ENCODE measurements at regions not wholly inside any gene's neighbourhood (a gene's known extent, or its start where the extent isn't known, plus 50 kb on each side); places are given as distances from the start of the nearest gene placed in this dataset.

- Mint-ChIP-seq H3K4me1 (no peaks in the 10 kb centered on the region), H3K27ac (no peak overlapping the region), H3K4me3 (no peak overlapping the region), H3K36me3 (ENCODE audit: low read depth) (no peaks in the 10 kb centered on the region), H3K9me3 (no peaks in the 10 kb centered on the region), H3K27me3 (no peaks in the 10 kb centered on the region)
- no peak for DNase-seq
- intact Hi-C loops (cut with micrococcal nuclease): no loop called here
These were observed 116.5 kb upstream of the ROPN1 start for GRCh38 chr3:124108446-124108845.

- DNase-seq: no peak
- no peak overlapping the region for H3K4me3 Mint-ChIP-seq
- no peaks in the 10 kb centered on the region for H3K9me3 Mint-ChIP-seq
- H3K36me3 Mint-ChIP-seq (ENCODE audit: low read depth): no peaks in the 10 kb centered on the region
- H3K27me3 Mint-ChIP-seq: peaks cover 2% of the 10 kb centered on the region
- intact Hi-C loops (cut with micrococcal nuclease): no loop called here
- no peaks in the 10 kb centered on the region for H3K4me1 Mint-ChIP-seq
- no peak overlapping the region for H3K27ac Mint-ChIP-seq
These were observed 121.6 kb upstream of the ROPN1 start for GRCh38 chr3:124113485-124113884.

- Mint-ChIP-seq H3K4me3 (no peak overlapping the region), H3K36me3 (ENCODE audit: low read depth) (no peaks in the 10 kb centered on the region), H3K27ac (no peak overlapping the region), H3K27me3 (peaks cover 2% of the 10 kb centered on the region), H3K9me3 (no peaks in the 10 kb centered on the region), H3K4me1 (no peaks in the 10 kb centered on the region)
- no peak for DNase-seq
- intact Hi-C loops (cut with micrococcal nuclease): no loop called here
These were observed 123.4 kb upstream of the ROPN1 start for GRCh38 chr3:124115279-124115678.

DNA sequence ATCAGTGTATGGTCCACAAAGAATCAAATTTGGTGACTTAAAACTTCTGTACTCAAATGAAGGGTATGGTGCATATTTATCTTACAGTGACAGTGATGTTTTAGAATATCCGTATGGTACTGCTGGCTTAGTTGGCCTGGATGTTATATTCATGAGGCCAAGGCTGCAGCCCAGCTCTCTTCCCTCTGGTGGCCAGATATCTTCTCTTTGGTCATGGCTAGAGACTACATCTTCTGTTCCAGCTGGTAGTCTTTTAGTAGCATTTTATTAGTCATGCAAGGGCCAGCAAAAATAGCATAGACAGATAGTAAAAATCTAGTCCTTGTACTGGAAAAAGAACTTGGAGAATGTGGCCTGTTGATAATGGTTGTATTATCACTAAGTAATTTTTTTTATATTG, 124.0 kb upstream of the ROPN1 start:
- DNase-seq: no peak
- H3K27ac Mint-ChIP-seq: no peak overlapping the region
- intact Hi-C loops (cut with micrococcal nuclease): no loop called here
- peaks cover 2% of the 10 kb centered on the region for H3K27me3 Mint-ChIP-seq
- H3K4me3 Mint-ChIP-seq: no peak overlapping the region
- H3K36me3 Mint-ChIP-seq (ENCODE audit: low read depth): no peaks in the 10 kb centered on the region
- H3K9me3 Mint-ChIP-seq: no peaks in the 10 kb centered on the region
- no peaks in the 10 kb centered on the region for H3K4me1 Mint-ChIP-seq

DNA sequence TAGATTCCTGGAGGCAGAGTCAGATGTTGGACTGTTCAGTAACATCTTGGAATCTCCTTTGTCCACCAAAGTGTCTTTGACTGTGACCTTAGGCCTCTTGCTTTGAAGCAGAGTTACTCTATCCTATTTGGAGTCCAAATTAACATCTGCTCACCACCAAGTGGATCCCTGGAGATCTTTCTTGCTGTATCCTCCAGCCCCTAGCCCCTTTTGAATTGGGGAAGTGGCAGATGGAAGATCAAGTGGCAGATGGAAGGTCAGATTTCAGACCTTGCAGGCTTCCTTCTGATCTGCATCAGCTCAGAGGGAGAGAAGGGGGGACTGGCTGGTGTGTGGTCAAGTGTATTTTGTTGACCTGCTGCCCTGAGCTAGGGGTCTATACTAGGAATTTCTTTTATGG, 125.0 kb upstream of the ROPN1 start:
- no peaks in the 10 kb centered on the region for H3K36me3 Mint-ChIP-seq (ENCODE audit: low read depth)
- no peak overlapping the region for H3K27ac Mint-ChIP-seq
- DNase-seq: no peak
- H3K4me3 Mint-ChIP-seq: no peak overlapping the region
- H3K27me3 Mint-ChIP-seq: peaks cover 2% of the 10 kb centered on the region
- H3K4me1 Mint-ChIP-seq: no peaks in the 10 kb centered on the region
- intact Hi-C loops (cut with micrococcal nuclease): no loop called here
- no peaks in the 10 kb centered on the region for H3K9me3 Mint-ChIP-seq

DNA sequence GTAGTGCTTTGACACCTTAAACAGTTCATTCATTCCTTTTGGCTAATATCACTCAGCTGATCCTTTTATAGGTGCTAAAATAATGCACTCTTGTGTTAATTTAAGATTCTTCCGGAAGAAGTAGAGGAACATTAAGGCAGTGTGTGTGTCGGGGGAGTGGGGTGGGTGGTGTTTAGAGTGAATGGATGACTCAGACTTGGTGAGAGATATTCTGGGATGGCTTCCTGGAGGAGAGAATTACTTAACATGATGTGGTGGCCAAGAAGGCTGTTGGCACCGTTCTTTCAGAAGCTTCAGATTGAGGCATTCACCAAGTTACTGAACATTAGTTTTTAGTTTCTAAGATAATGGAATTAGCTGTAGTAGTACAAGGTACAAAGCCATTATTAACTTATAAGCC, 125.6 kb upstream of the ROPN1 start:
- Mint-ChIP-seq H3K36me3 (ENCODE audit: low read depth) (no peaks in the 10 kb centered on the region), H3K4me1 (no peaks in the 10 kb centered on the region), H3K4me3 (no peak overlapping the region), H3K27ac (no peak overlapping the region), H3K27me3 (peaks cover 2% of the 10 kb centered on the region), H3K9me3 (no peaks in the 10 kb centered on the region)
- no peak for DNase-seq
- intact Hi-C loops (cut with micrococcal nuclease): no loop called here

DNA sequence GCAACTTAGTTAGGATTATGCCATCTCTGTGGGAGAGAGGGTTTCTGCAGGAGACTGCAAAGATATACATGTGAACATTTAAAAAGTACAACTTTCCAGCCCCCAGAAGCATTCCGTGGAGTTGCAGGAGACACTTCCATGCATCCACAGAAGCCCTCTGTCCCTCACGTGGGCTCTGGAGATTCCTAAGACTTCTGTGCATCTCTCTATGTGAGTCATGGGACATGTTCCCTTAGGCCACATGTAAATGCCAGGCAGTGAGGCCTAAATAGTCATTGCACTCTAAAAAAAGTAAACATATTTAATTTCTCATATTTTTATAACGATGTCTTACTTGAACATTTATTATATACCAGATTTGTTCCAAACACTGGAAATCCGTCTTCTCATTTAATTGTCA, 126.5 kb upstream of the ROPN1 start:
- DNase-seq: no peak
- Mint-ChIP-seq H3K36me3 (ENCODE audit: low read depth) (no peaks in the 10 kb centered on the region), H3K4me1 (no peaks in the 10 kb centered on the region), H3K27me3 (peaks cover 2% of the 10 kb centered on the region), H3K27ac (no peak overlapping the region), H3K9me3 (no peaks in the 10 kb centered on the region), H3K4me3 (no peak overlapping the region)
- intact Hi-C loops (cut with micrococcal nuclease): no loop called here

DNA sequence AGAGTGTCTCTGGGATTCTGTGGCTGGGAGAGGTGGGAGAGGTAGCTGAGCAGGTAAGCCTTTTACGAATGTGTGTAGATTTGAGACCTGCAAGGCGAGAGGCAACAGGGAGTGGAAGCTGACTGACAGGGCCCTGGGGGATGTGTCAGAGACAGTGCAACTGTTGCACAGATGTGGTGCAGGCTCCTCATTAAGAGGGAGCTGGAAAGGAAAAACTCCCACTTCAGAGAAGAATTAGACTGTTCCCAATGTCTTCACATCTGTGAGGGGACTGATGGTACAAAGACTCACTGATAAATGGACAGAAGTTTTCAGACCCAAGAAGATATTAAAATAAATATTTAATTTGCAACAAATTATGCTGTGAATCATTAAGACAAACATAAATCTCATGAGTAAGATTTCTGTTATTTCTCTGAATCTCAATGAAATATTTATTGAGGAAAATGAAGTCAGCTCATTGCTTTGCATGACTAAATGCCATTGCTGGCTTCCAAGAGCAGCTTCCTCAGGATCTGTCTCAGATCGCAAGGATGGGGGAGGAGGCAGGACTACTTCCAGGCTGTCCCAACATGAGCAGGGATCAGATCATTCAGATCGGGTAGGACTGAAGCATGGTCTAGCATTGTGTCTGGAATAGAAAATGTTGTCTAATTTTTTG, 127.3 kb upstream of the ROPN1 start:
- intact Hi-C loops (cut with micrococcal nuclease): no loop called here
- Mint-ChIP-seq H3K27me3 (peaks cover 5% of the 10 kb centered on the region), H3K4me1 (no peaks in the 10 kb centered on the region), H3K27ac (no peak overlapping the region), H3K36me3 (ENCODE audit: low read depth) (no peaks in the 10 kb centered on the region), H3K9me3 (no peaks in the 10 kb centered on the region), H3K4me3 (no peak overlapping the region)
- no peak for DNase-seq

GRCh38 chr3:124121379-124122312, 129.7 kb upstream of the ROPN1 start:
- H3K27ac Mint-ChIP-seq: no peak overlapping the region
- DNase-seq: no peak
- intact Hi-C loops (cut with micrococcal nuclease): no loop called here
- H3K36me3 Mint-ChIP-seq (ENCODE audit: low read depth): no peaks in the 10 kb centered on the region
- H3K4me3 Mint-ChIP-seq: no peak overlapping the region
- no peaks in the 10 kb centered on the region for H3K4me1 Mint-ChIP-seq
- peaks cover 3% of the 10 kb centered on the region for H3K27me3 Mint-ChIP-seq
- H3K9me3 Mint-ChIP-seq: no peaks in the 10 kb centered on the region

GRCh38 chr3:124125315-124125714, 133.4 kb upstream of the ROPN1 start:
- intact Hi-C loops (cut with micrococcal nuclease): no loop called here
- H3K4me3 Mint-ChIP-seq: no peak overlapping the region

GRCh38 chr3:124126436-124127023, 134.6 kb upstream of the ROPN1 start:
- DNase-seq: no peak
- intact Hi-C loops (cut with micrococcal nuclease): no loop called here
- H3K4me1 Mint-ChIP-seq: no peaks in the 10 kb centered on the region
- peaks cover 10% of the 10 kb centered on the region for H3K27me3 Mint-ChIP-seq
- H3K4me3 Mint-ChIP-seq: no peak overlapping the region
- no peaks in the 10 kb centered on the region for H3K36me3 Mint-ChIP-seq (ENCODE audit: low read depth)
- H3K9me3 Mint-ChIP-seq: no peaks in the 10 kb centered on the region
- H3K27ac Mint-ChIP-seq: no peak overlapping the region

More at GRCh38 chr3:124125315-124125714, 133.4 kb upstream of the ROPN1 start:
- no peaks in the 10 kb centered on the region for H3K9me3 Mint-ChIP-seq
- no peak for DNase-seq
- H3K27ac Mint-ChIP-seq: no peak overlapping the region
- peaks cover 10% of the 10 kb centered on the region for H3K27me3 Mint-ChIP-seq
- H3K36me3 Mint-ChIP-seq (ENCODE audit: low read depth): no peaks in the 10 kb centered on the region
- H3K4me1 Mint-ChIP-seq: no peaks in the 10 kb centered on the region

- DNase-seq: no peak
- Mint-ChIP-seq H3K36me3 (ENCODE audit: low read depth) (no peaks in the 10 kb centered on the region), H3K27me3 (peaks cover 9% of the 10 kb centered on the region), H3K27ac (no peak overlapping the region), H3K9me3 (no peaks in the 10 kb centered on the region), H3K4me3 (no peak overlapping the region), H3K4me1 (no peaks in the 10 kb centered on the region)
- intact Hi-C loops (cut with micrococcal nuclease): no loop called here
These were observed 139.2 kb upstream of the ROPN1 start for GRCh38 chr3:124131158-124131557.

GRCh38 chr3:124131580-124131979, 139.7 kb upstream of the ROPN1 start:
- H3K9me3 Mint-ChIP-seq: no peaks in the 10 kb centered on the region
- intact Hi-C loops (cut with micrococcal nuclease): no loop called here
- no peaks in the 10 kb centered on the region for H3K36me3 Mint-ChIP-seq (ENCODE audit: low read depth)
- H3K4me1 Mint-ChIP-seq: no peaks in the 10 kb centered on the region
- H3K27me3 Mint-ChIP-seq: peaks cover 9% of the 10 kb centered on the region
- H3K4me3 Mint-ChIP-seq: no peak overlapping the region
- no peak for DNase-seq
- H3K27ac Mint-ChIP-seq: no peak overlapping the region

DNA sequence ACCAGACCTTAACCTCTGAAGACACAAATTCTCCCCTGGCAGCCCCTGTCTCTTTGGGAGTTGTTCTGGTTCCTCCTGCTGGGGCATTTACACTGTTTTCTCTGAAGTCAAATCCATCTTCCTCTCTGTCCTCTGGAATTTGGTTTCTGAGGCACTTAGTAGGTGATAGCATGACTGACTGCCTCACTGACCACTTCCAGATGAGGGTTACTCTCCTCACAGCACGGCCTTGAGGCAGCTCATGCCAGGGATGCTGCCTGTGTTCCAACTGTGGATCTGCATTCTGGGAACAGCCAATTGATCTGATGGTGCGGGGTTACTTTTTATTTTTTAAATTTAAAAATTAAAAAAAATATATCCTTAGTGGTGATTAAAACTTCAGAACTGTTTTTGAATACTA, 140.9 kb upstream of the ROPN1 start:
- intact Hi-C loops (cut with micrococcal nuclease): no loop called here
- no peaks in the 10 kb centered on the region for H3K4me1 Mint-ChIP-seq
- no peak for DNase-seq
- peaks cover 9% of the 10 kb centered on the region for H3K27me3 Mint-ChIP-seq
- no peak overlapping the region for H3K4me3 Mint-ChIP-seq
- H3K27ac Mint-ChIP-seq: no peak overlapping the region
- no peaks in the 10 kb centered on the region for H3K9me3 Mint-ChIP-seq
- H3K36me3 Mint-ChIP-seq (ENCODE audit: low read depth): no peaks in the 10 kb centered on the region

All from activated CD4-positive, alpha-beta T cell treated with anti-CD3 and anti-CD28 coated beads, Interleukin-2, amount 10 ng/mL, durations not matched to agents 24 days and 14 days (primary cell).